ENCODE measurements at regions not wholly inside any gene's neighbourhood (a gene's known extent, or its start where the extent isn't known, plus 50 kb on each side); places are given as distances from the start of the nearest gene placed in this dataset.

DNA sequence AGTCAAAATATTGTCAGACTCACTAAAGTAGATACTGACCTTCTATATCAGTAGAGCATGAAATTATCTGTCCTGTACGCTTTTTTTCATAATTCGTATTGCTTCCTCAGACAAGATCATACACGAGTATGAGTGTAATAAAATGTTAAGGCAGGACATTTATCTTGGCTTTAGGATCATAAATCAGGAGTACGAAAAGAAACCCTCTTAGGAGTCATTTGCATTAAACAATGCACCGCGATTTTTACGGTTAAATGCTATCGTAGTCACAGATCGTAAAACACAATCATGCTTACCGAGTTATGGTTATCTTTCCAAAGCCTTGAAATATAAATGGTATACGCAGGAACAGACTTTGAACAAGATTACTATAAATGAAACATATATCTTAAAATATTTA, 510.3 kb upstream of the ROBO1 start:
- no peak overlapping the region for H3K4me3 ChIP-seq (ENCODE audit: low read length)
- no peak for TF ChIP-seq ZNF274 (IDR thresholded peaks at IDR 0.05; ENCODE audit: low read depth, low read length)

DNA sequence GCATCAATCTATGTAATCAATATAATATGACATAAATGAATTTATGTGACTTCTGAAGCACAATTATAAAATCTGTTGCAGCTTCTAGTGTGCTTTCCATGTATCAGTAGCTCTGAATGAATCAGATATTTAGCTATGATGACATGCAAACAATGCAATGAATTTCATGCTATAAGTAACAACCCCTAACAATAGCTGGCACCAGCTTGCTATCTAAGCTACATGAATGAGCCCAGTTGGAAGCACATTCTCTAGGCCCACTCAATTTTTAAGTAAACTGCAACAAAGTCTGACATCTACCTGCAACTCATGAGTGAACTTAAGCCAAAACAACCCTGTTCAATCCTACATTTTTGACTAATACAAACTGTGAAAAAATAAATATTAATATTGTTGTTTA, 507.3 kb upstream of the ROBO1 start:
- TF ChIP-seq ZNF274 (IDR thresholded peaks at IDR 0.05; ENCODE audit: low read depth, low read length), result no peak
- H3K4me3 ChIP-seq (ENCODE audit: low read length), result no peak overlapping the region

DNA sequence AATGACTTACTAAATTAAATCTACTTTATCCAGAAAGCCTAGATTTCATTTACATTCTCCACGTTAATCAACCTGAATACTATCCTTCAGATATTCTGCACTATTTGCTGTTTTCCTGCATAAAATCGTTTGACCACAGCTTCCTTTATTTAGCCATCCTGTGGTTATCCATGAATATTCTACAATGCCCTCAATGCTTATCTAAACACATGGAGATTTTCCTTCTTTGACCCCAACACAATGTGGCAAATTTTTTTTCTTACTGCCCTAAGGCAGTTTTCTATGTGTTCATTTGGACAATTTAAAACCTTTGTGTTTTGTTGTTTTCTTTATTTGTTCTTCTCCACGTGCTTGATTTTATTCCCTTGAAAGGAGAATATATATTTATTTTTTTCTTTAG, 495.5 kb upstream of the ROBO1 start:
- TF ChIP-seq ZNF274 (IDR thresholded peaks at IDR 0.05; ENCODE audit: low read depth, low read length), result no peak
- no peak overlapping the region for H3K4me3 ChIP-seq (ENCODE audit: low read length)

DNA sequence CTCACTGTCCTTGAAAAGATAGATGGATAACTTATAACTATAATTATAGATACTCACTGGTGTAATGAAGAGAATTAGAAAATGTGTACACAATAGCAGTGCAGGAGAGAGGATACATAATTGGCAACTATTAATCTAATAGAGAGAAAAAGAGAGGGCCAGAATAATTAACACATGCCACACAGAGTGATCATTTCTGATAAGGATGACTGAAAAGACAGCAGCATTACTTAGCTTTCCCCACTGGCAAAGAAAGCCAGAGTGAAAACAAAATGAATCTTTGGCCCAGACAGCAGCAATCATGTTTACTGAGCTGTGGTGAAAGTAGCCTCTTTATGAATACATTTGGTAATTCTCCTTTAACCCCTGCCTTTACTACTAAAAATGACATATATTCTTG, 493.3 kb upstream of the ROBO1 start:
- no peak for TF ChIP-seq ZNF274 (IDR thresholded peaks at IDR 0.05; ENCODE audit: low read depth, low read length)
- H3K4me3 ChIP-seq (ENCODE audit: low read length), result no peak overlapping the region

DNA sequence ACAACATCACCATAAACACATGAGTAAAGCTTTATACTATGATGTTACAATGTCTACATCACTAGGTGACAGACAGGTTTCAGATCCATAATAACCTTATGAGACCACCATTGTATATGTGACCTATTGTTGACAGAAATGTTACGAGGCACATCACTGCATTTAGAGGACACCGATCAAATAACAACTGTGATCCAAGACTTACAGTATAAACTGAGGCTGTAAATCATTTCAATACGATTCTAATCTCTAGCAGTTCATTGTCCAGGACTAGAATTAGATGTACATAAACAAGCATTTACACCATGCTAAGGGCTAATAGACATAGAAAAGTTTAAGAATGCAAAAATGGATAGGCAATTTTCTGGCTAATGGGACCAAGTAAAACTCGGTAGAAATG, 491.9 kb upstream of the ROBO1 start:
- no peak for TF ChIP-seq ZNF274 (IDR thresholded peaks at IDR 0.05; ENCODE audit: low read depth, low read length)
- H3K4me3 ChIP-seq (ENCODE audit: low read length), result no peak overlapping the region

DNA sequence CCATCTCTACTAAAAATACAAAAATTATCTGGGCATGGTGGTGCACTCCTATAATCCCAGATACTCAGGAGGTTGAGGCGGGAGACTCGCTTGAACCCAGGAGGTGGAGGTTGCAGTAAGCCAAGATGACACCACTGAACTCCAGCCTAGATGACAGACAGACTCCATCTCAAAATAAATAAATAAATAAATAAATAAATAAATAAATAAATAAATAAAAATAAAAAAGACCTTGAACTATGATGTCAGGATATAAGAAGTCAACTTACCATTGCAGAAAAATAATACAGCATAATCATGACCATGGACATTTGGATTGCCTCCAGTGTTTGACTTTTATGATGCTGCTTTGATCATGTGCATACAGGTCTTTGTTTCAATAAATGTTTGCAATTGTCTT, 484.3 kb upstream of the ROBO1 start:
- no peak for TF ChIP-seq ZNF274 (IDR thresholded peaks at IDR 0.05; ENCODE audit: low read depth, low read length)
- H3K4me3 ChIP-seq (ENCODE audit: low read length), result no peak overlapping the region

DNA sequence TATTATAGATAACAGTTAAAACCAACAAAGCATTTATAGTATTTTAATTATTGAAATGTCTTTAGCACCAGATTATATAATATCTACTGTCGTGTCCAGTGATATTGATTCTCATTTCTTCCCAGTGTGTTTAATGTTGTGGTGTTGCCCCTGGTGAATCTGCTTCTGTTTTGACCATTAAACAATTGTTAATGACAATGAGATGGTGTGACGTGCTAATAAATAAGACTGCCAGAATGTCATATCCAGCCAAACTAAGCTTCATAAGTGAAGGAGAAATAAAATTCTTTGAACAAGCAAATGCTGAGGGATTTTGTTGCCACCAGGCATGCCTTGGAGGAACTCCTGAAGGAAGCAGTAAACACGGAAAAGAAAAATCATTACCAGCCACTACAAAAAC, 480.0 kb upstream of the ROBO1 start:
- TF ChIP-seq ZNF274 (IDR thresholded peaks at IDR 0.05; ENCODE audit: low read depth, low read length), result no peak
- H3K4me3 ChIP-seq (ENCODE audit: low read length), result no peak overlapping the region

DNA sequence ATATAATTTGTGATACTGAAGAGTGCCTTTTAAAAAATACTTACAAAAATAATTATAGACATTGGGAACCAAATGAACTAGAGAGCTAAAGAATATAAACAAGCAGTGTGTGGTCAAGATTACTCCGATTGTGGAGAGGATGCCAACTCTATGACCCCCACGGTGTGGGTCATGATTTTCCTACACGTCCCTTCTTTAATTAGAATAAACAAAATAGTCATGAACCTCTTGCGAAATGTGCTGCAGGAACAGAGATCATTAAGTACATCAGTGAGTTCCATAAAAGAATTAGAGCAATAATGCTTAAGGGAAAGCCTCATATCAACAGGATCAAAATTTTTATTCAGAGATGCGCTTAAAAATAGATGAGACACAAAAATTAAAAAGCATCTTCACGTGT, 476.6 kb upstream of the ROBO1 start:
- H3K4me3 ChIP-seq (ENCODE audit: low read length), result no peak overlapping the region
- no peak for TF ChIP-seq ZNF274 (IDR thresholded peaks at IDR 0.05; ENCODE audit: low read depth, low read length)

DNA sequence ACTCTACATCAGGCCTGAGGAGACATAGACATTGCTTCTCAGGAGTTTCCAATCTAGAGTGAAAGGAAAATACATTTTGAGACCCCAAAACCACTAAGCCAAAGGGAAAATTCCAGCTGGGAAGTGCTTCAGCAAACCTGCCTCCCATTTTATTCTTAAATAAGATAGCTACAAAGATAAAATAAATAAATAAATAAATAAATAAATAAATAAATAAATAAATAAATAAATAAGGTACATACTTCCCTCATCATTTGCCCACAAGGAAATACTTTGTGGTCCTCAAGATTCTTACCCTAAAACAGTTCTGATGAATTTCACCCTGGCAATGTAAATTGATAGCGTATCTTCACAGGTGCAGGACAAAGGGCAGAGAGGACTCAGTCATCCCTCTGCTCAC, 474.0 kb upstream of the ROBO1 start:
- no peak overlapping the region for H3K4me3 ChIP-seq (ENCODE audit: low read length)
- no peak for TF ChIP-seq ZNF274 (IDR thresholded peaks at IDR 0.05; ENCODE audit: low read depth, low read length)

DNA sequence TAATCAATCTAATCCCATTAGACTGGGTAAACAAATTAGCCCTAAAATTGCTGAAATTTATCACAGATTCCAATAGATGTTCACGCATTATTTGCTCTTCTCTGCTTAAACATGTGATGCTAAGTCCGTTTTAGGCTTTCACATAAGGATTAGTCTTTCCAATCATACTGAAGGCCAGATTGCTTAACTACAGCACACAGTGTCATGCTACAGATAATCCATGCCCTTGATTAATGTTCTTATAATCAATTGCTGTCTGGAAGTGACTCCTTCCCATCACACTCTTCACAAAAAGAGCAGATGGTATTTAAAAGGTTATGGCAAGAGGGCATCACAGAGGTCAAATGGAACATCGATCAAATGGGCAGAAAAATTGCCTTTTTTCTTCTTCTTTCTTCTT, 471.5 kb upstream of the ROBO1 start:
- H3K4me3 ChIP-seq (ENCODE audit: low read length), result no peak overlapping the region
- no peak for TF ChIP-seq ZNF274 (IDR thresholded peaks at IDR 0.05; ENCODE audit: low read depth, low read length)

DNA sequence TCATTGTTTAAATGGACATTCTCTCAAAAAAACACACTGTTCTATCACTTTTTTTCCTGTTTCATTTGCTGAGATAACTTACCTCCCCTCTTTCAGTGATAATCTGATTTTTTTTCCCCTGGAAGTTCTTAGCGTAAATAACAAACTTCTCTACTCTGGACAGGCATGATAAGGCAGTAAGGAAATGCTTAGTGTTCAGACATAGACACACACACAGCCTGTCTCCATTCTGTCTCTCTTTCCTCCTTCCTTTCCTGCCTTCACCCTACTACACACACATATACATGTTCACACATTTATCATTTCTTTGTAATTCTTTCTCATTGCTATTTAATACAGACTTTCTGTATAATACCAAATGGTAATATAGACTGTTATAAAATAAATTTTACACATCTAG, 470.8 kb upstream of the ROBO1 start:
- no peak for TF ChIP-seq ZNF274 (IDR thresholded peaks at IDR 0.05; ENCODE audit: low read depth, low read length)
- H3K4me3 ChIP-seq (ENCODE audit: low read length), result no peak overlapping the region

DNA sequence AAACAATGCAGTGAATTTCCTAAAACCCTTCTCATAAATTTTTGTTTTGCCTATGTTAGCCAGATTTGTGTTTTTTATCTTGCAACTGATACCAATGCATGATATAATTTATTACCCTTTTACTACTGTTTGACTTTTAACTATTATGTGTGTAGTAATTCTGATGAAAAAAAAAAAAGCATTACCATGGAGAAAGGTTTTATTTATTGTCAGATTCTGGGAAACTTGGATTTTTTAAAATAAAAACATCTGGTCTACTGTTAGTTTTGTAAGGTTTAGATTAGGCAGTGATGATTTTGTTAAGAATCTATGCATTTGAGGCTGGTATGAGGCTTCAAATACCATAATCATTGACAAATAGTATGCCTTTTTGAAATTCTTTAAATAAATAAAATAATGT, 470.4 kb upstream of the ROBO1 start:
- TF ChIP-seq ZNF274 (IDR thresholded peaks at IDR 0.05; ENCODE audit: low read depth, low read length), result no peak
- H3K4me3 ChIP-seq (ENCODE audit: low read length), result no peak overlapping the region

DNA sequence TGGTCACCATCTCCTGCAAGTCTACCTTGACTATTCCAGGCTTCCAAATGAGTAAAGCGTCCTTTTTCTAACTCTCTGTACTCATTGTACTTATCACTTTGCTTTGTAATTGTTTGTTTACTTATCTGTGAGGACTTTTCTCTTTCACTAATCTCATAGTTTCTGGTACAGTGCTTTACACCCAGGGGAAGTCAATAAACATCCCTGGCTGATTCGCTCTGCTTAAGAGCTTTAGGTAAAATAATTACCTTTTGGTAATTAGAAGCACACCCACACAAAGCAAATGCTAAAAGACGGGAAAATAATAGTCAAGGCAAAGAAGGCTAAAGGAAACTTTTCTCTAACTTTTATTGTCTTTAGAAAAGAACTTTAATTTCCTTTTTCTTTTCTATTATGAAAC, 466.9 kb upstream of the ROBO1 start:
- no peak overlapping the region for H3K4me3 ChIP-seq (ENCODE audit: low read length)
- no peak for TF ChIP-seq ZNF274 (IDR thresholded peaks at IDR 0.05; ENCODE audit: low read depth, low read length)

DNA sequence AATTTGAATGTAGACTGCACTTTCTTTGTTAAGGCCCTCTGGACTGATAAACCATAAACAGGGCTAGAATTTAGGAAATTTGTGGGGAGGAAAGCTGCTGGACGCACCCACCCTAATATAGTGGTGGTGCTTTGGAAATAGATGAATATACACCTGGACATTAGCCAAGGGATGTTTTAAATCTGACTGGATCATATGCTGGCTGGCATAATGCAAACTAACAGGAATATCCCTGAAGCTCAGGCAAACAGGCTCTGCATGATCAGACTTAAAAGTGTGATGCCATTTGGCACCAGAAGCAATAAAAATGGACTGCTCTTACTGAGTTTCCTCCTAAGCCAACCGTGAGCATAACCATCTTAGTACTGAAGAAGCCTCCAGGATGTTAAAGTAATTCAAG, 465.8 kb upstream of the ROBO1 start:
- H3K4me3 ChIP-seq (ENCODE audit: low read length), result no peak overlapping the region
- TF ChIP-seq ZNF274 (IDR thresholded peaks at IDR 0.05; ENCODE audit: low read depth, low read length), result no peak

DNA sequence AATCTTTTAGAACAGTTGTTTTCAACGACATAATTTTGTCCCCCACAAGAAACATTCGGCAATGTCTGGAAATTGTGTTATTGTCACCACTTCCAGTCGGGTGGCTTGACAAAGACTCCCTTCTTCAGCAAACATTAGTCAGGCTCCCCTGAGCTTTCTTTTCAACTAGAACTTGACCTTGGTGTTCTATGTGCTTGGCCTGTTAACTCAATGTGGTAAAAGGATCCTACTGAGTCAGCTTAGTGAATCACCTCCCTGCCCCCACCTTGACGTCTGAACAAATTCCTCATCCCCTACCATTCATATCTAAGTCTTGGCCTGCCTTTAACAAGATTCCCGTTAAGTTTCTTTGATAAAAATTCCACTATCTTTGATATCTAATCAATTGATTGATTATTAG, 465.0 kb upstream of the ROBO1 start:
- no peak for TF ChIP-seq ZNF274 (IDR thresholded peaks at IDR 0.05; ENCODE audit: low read depth, low read length)
- H3K4me3 ChIP-seq (ENCODE audit: low read length), result no peak overlapping the region

DNA sequence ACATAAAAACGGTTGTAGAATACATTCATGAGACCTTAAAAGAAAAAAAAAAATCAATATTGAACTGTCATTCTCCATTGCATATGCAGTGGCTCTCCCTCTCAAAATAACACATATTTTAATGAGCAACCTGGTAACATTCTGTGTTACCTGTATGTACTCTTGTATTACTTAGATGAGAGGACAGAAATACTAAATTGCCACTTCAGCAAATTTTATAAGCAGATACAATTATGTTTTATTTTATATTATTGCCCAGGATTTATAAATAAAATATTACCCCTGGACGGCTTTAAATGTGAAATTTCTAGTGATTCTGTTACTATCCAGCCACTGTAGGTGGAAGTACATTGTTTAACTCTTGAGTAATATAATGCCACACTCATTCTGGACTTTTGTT, 463.2 kb upstream of the ROBO1 start:
- no peak overlapping the region for H3K4me3 ChIP-seq (ENCODE audit: low read length)
- TF ChIP-seq ZNF274 (IDR thresholded peaks at IDR 0.05; ENCODE audit: low read depth, low read length), result no peak

DNA sequence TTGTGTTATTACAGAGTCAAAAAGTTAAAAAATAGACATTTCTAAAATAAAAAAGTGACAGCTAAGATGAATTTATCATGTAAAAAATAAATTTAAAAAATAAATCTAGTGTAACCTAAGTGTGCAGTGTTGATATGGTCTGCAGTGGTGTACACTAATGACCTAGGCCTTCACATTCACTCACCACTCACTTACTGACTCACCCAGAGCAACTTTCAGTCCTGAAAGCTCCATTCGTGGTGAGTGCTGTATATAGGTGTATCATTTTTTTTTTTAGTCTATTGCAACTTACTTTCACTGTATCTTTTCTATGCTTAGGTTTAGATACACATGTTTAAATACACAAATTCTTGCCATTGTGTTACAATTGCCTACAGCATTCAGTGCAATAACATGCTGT, 459.4 kb upstream of the ROBO1 start:
- no peak for TF ChIP-seq ZNF274 (IDR thresholded peaks at IDR 0.05; ENCODE audit: low read depth, low read length)
- H3K4me3 ChIP-seq (ENCODE audit: low read length), result no peak overlapping the region
